ENCODE measurements at regions not wholly inside any gene's neighbourhood (a gene's known extent, or its start where the extent isn't known, plus 50 kb on each side); places are given as distances from the start of the nearest gene placed in this dataset.

DNA sequence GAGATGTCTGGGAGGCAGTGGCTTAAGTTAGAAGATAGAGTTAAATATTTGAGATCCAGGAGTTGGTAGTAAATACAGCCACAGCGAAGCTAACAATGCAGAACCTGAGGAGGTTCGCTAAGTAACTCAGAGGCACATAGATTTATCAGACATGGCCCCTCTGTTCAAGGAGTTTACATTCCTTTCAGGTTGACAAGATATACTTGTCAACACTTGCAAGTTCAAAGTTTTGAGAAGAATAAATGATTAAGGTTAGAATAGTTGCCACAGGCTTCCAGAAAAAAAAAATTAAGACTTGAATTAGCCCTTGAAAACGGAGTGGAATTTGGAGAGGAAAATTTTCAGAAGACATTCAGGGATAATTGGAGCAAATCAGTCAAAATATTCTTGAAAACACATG is 658.3 kb upstream of the WWC1 start:
- Histone ChIP-seq H3K4me2 (ENCODE audit: low read length) (no peak overlapping the region), H3K9me2 (ENCODE audit: insufficient read depth, low read length) (no peaks in the 10 kb centered on the region), H3K27ac (ENCODE audit: low read depth, low read length, poor library complexity, severe bottlenecking) (no peak overlapping the region), H3K4me1 (ENCODE audit: insufficient read depth, low read length, poor library complexity, severe bottlenecking) (no peaks in the 10 kb centered on the region), H4K20me1 (ENCODE audit: insufficient read depth, low read length) (no peaks in the 10 kb centered on the region), H3K79me2 (ENCODE audit: insufficient read depth, low read depth, low read length) (no peaks in the 10 kb centered on the region), H2AFZ (ENCODE audit: low read length) (no peak overlapping the region), H3K9me3 (ENCODE audit: low read length) (no peaks in the 10 kb centered on the region), H3K4me3 (ENCODE audit: low read depth, low read length, poor library complexity, severe bottlenecking) (no peak overlapping the region), H3K36me3 (ENCODE audit: insufficient read depth, low read length) (no peaks in the 10 kb centered on the region)
- intact Hi-C loops (cut with micrococcal nuclease; ENCODE audit: unreplicated experiment), result no loop called here
- POLR2A ChIA-PET, result interaction anchor here (0.7 kb wide), 1 partner anchor 795 kb away, joined by 3 read pairs; no protein-coding TSS in a partner anchor
- no peak for DNase-seq (ENCODE audit: low spot score)
- TF ChIP-seq EZH2phosphoT487 (IDR thresholded peaks at IDR 0.05; ENCODE audit: borderline replicate concordance, low read depth, low read length) (no peak), CTCF (conservative IDR thresholded peaks at IDR 0.05; ENCODE audit: low read length) (no peak)
- CTCF ChIA-PET (ENCODE audit: unreplicated experiment), result no interaction called here
- BruUV-seq (replicated peaks), result no TSS peak

- intact Hi-C loops (cut with micrococcal nuclease; ENCODE audit: unreplicated experiment), result no loop called here
- BruUV-seq (replicated peaks), result no TSS peak
- ChIA-PET CTCF (ENCODE audit: unreplicated experiment) (no interaction called here), POLR2A (interaction anchor here (0.7 kb wide), 1 partner anchor 794 kb away, joined by 3 read pairs; no protein-coding TSS in a partner anchor)
- Histone ChIP-seq H3K4me2 (ENCODE audit: low read length) (no peak overlapping the region), H3K4me1 (ENCODE audit: insufficient read depth, low read length, poor library complexity, severe bottlenecking) (no peaks in the 10 kb centered on the region), H3K9me3 (ENCODE audit: low read length) (no peaks in the 10 kb centered on the region), H3K79me2 (ENCODE audit: insufficient read depth, low read depth, low read length) (no peaks in the 10 kb centered on the region), H3K4me3 (ENCODE audit: low read depth, low read length, poor library complexity, severe bottlenecking) (no peak overlapping the region), H3K9me2 (ENCODE audit: insufficient read depth, low read length) (no peaks in the 10 kb centered on the region), H3K27ac (ENCODE audit: low read depth, low read length, poor library complexity, severe bottlenecking) (no peak overlapping the region), H4K20me1 (ENCODE audit: insufficient read depth, low read length) (no peaks in the 10 kb centered on the region), H3K36me3 (ENCODE audit: insufficient read depth, low read length) (no peaks in the 10 kb centered on the region), H2AFZ (ENCODE audit: low read length) (no peak overlapping the region)
- TF ChIP-seq CTCF (conservative IDR thresholded peaks at IDR 0.05; ENCODE audit: low read length) (no peak), EZH2phosphoT487 (IDR thresholded peaks at IDR 0.05; ENCODE audit: borderline replicate concordance, low read depth, low read length) (no peak)
- DNase-seq (ENCODE audit: low spot score), result no peak
Observed at GRCh38 chr5:167633931-167634341, 657.5 kb upstream of the WWC1 start.

- CTCF ChIA-PET (ENCODE audit: unreplicated experiment), result no interaction called here
- Histone ChIP-seq H3K4me3 (ENCODE audit: low read depth, low read length, poor library complexity, severe bottlenecking) (no peak overlapping the region), H2AFZ (ENCODE audit: low read length) (no peak overlapping the region), H3K9me2 (ENCODE audit: insufficient read depth, low read length) (no peaks in the 10 kb centered on the region), H3K9me3 (ENCODE audit: low read length) (no peaks in the 10 kb centered on the region), H3K4me2 (ENCODE audit: low read length) (no peak overlapping the region), H3K36me3 (ENCODE audit: insufficient read depth, low read length) (no peaks in the 10 kb centered on the region), H3K4me1 (ENCODE audit: insufficient read depth, low read length, poor library complexity, severe bottlenecking) (no peaks in the 10 kb centered on the region), H3K27ac (ENCODE audit: low read depth, low read length, poor library complexity, severe bottlenecking) (no peak overlapping the region), H3K79me2 (ENCODE audit: insufficient read depth, low read depth, low read length) (no peaks in the 10 kb centered on the region), H4K20me1 (ENCODE audit: insufficient read depth, low read length) (no peaks in the 10 kb centered on the region)
- no peak for TF ChIP-seq EZH2phosphoT487 (IDR thresholded peaks at IDR 0.05; ENCODE audit: borderline replicate concordance, low read depth, low read length)
- TF ChIP-seq CTCF (conservative IDR thresholded peaks at IDR 0.05; ENCODE audit: low read length), result no peak
- POLR2A ChIA-PET, result no interaction called here
- DNase-seq (ENCODE audit: low spot score), result no peak
- no TSS peak for BruUV-seq (replicated peaks)
- intact Hi-C loops (cut with micrococcal nuclease; ENCODE audit: unreplicated experiment), result no loop called here
Observed at GRCh38 chr5:167634432-167634831, 657.0 kb upstream of the WWC1 start.
